Spleen (tissue), 11 donors: ENCODE measurements at regions not wholly inside any gene's neighbourhood (a gene's known extent, or its start where the extent isn't known, plus 50 kb on each side); places are given as distances from the start of the nearest gene placed in this dataset.

Experiments
- DNase-seq: peaks from one replicate; pipeline ENCODE4 v3.0.0-alpha.2; 2020
- H3K27ac ChIP-seq, 8 donors: fragments of 200-600 bp; sonication (generic) in 7 of 8; 1 replicate in 4 of 8; 2 replicates in 4 of 8; pipeline versions ENCODE4 v1.5.0 to v1.8.0; 2016 to 2021; ENCODE audit warnings: inconsistent platforms in 4 of 8, mild to moderate bottlenecking in 4 of 8, moderate library complexity in 1 of 8
- H3K27me3 ChIP-seq, 7 donors: fragments of 200-600 bp; sonication (generic) in 6 of 7; replicated peaks in 1 of 7; 1 replicate in 4 of 7; 2 replicates in 3 of 7; pipeline versions ENCODE4 v1.5.0 to v1.8.0; 2016 to 2021; ENCODE audit warnings: inconsistent platforms in 3 of 7, mild to moderate bottlenecking in 1 of 7
- H3K36me3 ChIP-seq, 6 donors: fragments of 200-600 bp; sonication (generic) in 5 of 6; 1 replicate in 4 of 6; 2 replicates in 2 of 6; pipeline versions ENCODE4 v1.5.0 to v1.8.0; 2016 to 2021; ENCODE audit warnings: inconsistent platforms in 2 of 6
- H3K4me1 ChIP-seq, 6 donors: fragments of 200-600 bp; sonication (generic) in 5 of 6; 1 replicate in 3 of 6; 2 replicates in 3 of 6; pipeline versions ENCODE4 v1.5.0 to v1.8.0; 2016 to 2021; ENCODE audit warnings: inconsistent platforms in 3 of 6
- H3K4me3 ChIP-seq, 8 donors: fragments of 200-600 bp; sonication (generic) in 7 of 8; 1 replicate in 4 of 8; 2 replicates in 4 of 8; pipeline versions ENCODE4 v1.5.0 to v1.8.0; 2016 to 2021; ENCODE audit warnings: inconsistent platforms in 4 of 8, mild to moderate bottlenecking in 4 of 8, moderate library complexity in 2 of 8
- H3K9me3 ChIP-seq, 8 donors: fragments of 200-600 bp; sonication (generic) in 7 of 8; 1 replicate in 4 of 8; 2 replicates in 4 of 8; pipeline versions ENCODE4 v1.5.0 to v1.8.0; 2016 to 2021; ENCODE audit warnings: inconsistent platforms in 4 of 8
- CTCF ChIP-seq, 11 experiments: fragments of 200-600 bp in 7 of 11; fragments of 450-650 bp in 4 of 11; sonication (generic) in 4 of 11; IDR thresholded peaks in 8 of 11; conservative IDR thresholded peaks in 3 of 11; 1 replicate in 7 of 11; 2 replicates in 4 of 11; pipeline versions ENCODE4 v1.4.0 to v1.8.0; 2016 to 2021; ENCODE audit warnings: antibody characterized with exemption in 11 of 11, inconsistent platforms in 4 of 11, mild to moderate bottlenecking in 1 of 11
- POLR2A ChIP-seq, 3 donors: fragments of 450-650 bp; IDR thresholded peaks; one replicate each; pipeline ENCODE4 v1.5.1; 2017; ENCODE audit warnings: antibody characterized with exemption in 3 of 3, mild to moderate bottlenecking in 1 of 3
- POLR2AphosphoS5 ChIP-seq, 3 donors: sonication (generic); formaldehyde crosslinking; IDR thresholded peaks; one replicate each; pipeline ENCODE4 v1.5.1; 2017; ENCODE audit warnings: antibody characterized with exemption in 3 of 3
- WGBS, 5 donors: extraction: QIAGEN DNeasy Blood & Tissue Kit in 3 of 5; methylation state at CpG; one replicate each; pipeline versions ENCODE4 v1.1.5 to v1.1.7; 2013 to 2018; 5-methylcytosine and 5-hydroxymethylcytosine counted together
- intact Hi-C: fragments of 100-400 bp; cut with DNase I; formaldehyde crosslinking; loops from one replicate; pipeline ENCODE4 v1.15.0; 2023; ENCODE audit warnings: low total_unique reads
- donor health status: healthy with polysubstance abuse.
- donor health status: DM: no; HTN: no; CAD: no; lungs with moderate emphysema.
- donor health status: DM: no; HTN: no; CAD: no.
- donor health status: Bipolar disorder and iron deficiency.
- donor health status: healthy.
- donor health status: DM: no; HTN: no; CAD: no.
- donor health status: DM: yes; HTN: yes; CAD: no.

DNA sequence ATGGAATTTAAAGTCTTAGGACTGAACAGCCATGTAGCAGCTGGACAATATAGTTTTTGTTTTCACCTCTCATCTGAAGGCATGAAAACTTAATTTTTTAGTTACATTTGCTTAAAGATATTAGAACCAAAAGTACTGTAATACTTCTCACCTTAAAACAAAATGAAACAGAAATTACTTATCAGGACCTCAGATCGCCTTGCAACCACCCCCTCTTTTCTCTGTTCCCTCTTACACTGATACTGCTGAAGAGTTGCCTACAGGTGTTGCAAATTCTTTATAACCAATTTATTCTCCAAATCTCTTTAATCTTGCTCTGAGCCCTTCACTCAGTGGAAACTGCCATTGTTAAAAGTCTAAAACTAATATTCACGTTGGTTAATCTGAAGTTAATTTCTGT is 145.0 kb downstream of the SPCS3 start:
- Histone ChIP-seq H3K27me3 (no peaks in the 10 kb centered on the region), H3K27ac (no peak overlapping the region), H3K36me3 (no peaks in the 10 kb centered on the region), H3K4me3 (no peak overlapping the region), H3K4me1 (no peaks in the 10 kb centered on the region), H3K9me3 (peaks cover 0 to 10% (median 1%) of the 10 kb centered on the region in 8 donors)
- intact Hi-C loops, result no loop called here
- 72 to 88% (median 82%) methylated on average over 2 of the region's 2 CpGs for WGBS, 5 donors
- TF ChIP-seq CTCF (IDR thresholded peaks at IDR 0.05 in 8 of 11, conservative IDR thresholded peaks at IDR 0.05 in 3 of 11) (no peak), POLR2A (IDR thresholded peaks at IDR 0.05) (no peak), POLR2AphosphoS5 (IDR thresholded peaks at IDR 0.05) (no peak)
- DNase-seq, result no peak

DNA sequence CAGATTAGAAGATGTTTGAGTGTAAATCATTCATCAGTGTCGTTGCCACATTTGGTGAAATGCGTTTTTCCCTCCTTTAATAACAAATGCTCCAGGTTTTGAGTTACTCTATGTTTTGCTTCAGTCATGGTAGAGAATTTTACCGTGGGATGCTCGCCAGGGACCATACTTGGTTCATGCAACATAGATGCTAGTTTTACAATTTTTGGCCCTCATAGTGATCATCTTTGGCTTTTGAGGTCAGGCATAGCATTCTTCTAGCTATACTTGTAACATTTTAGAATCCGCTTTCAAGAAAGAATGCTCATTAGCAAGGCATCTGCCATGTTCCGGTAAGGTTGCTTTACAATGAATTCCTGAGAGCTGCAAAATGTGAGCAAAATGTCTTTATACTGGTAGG is 147.2 kb downstream of the SPCS3 start:
- H3K27ac ChIP-seq, result no peak overlapping the region
- H3K4me1 ChIP-seq, result no peaks in the 10 kb centered on the region
- DNase-seq, result no peak
- H3K9me3 ChIP-seq, result peaks cover 0 to 10% (median 1%) of the 10 kb centered on the region in 8 donors
- intact Hi-C loops, result no loop called here
- H3K27me3 ChIP-seq, result no peaks in the 10 kb centered on the region
- no peak overlapping the region for H3K4me3 ChIP-seq
- TF ChIP-seq CTCF (IDR thresholded peaks at IDR 0.05 in 8 of 11, conservative IDR thresholded peaks at IDR 0.05 in 3 of 11) (no peak), POLR2A (IDR thresholded peaks at IDR 0.05) (no peak), POLR2AphosphoS5 (IDR thresholded peaks at IDR 0.05) (no peak)
- 56 to 84% (median 74%) methylated on average over 6 of the region's 6 CpGs for WGBS, 5 donors
- no peaks in the 10 kb centered on the region for H3K36me3 ChIP-seq

DNA sequence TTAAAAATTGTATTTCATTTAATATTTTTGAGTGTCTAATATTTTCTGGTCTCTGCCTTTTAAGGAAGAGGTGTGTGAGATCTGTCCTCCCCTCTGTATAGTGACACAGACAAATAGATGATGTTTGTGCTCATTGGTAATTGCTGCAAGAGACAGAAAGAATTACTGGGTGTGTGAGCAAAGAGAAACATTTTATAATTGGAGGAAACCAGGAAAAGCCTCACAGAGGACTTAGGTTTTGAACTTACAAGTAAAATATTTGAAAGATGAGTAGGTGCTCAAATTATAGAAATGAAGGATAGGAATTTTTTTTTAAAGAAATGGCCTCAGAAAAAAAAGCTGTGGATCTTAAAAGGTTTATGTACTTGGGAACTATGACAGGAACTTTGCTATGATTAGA is 149.8 kb downstream of the SPCS3 start:
- no peaks in the 10 kb centered on the region for H3K4me1 ChIP-seq
- no peak overlapping the region for H3K27ac ChIP-seq
- no peaks in the 10 kb centered on the region for H3K36me3 ChIP-seq
- no peak for TF ChIP-seq CTCF (IDR thresholded peaks at IDR 0.05 in 8 of 11, conservative IDR thresholded peaks at IDR 0.05 in 3 of 11)
- TF ChIP-seq POLR2A (IDR thresholded peaks at IDR 0.05), result no peak
- TF ChIP-seq POLR2AphosphoS5 (IDR thresholded peaks at IDR 0.05), result no peak
- no peaks in the 10 kb centered on the region for H3K27me3 ChIP-seq
- intact Hi-C loops, result no loop called here
- H3K4me3 ChIP-seq, result no peak overlapping the region
- peaks cover 0 to 14% (median 9%) of the 10 kb centered on the region in 8 donors for H3K9me3 ChIP-seq
- DNase-seq, result no peak

GRCh38 chr4:176470671-176471070 is 150.9 kb downstream of the SPCS3 start:
- no peak overlapping the region for H3K4me3 ChIP-seq
- intact Hi-C loops, result no loop called here
- H3K27ac ChIP-seq, result no peak overlapping the region
- peaks cover 0 to 21% (median 15%) of the 10 kb centered on the region in 8 donors for H3K9me3 ChIP-seq
- no peaks in the 10 kb centered on the region for H3K4me1 ChIP-seq
- no peaks in the 10 kb centered on the region for H3K36me3 ChIP-seq
- no peak for TF ChIP-seq CTCF (IDR thresholded peaks at IDR 0.05 in 8 of 11, conservative IDR thresholded peaks at IDR 0.05 in 3 of 11)
- H3K27me3 ChIP-seq, result no peaks in the 10 kb centered on the region
- no peak for DNase-seq
- 53 to 70% (median 63%) methylated on average over 4 of the region's 4 CpGs for WGBS, 5 donors
